Stimulated activated CD8-positive, alpha-beta memory T cell treated with anti-CD3 and anti-CD28 coated beads, Interleukin-15, amount 100 ng/mL, for 48 hours (primary cell): ENCODE measurements at regions not wholly inside any gene's neighbourhood (a gene's known extent, or its start where the extent isn't known, plus 50 kb on each side); places are given as distances from the start of the nearest gene placed in this dataset.
"Not testable (repeated sequence)": the region's sequence is repeated elsewhere in the genome, so short reads cannot be mapped to it uniquely, and the experiment has no call there.

ENCODE experiments used
- DNase-seq, 2 donors: peaks; one replicate each; pipeline ENCODE4 v3.0.0-alpha.2; 2020; ENCODE audit warnings: low read depth in 2 of 2

DNA sequence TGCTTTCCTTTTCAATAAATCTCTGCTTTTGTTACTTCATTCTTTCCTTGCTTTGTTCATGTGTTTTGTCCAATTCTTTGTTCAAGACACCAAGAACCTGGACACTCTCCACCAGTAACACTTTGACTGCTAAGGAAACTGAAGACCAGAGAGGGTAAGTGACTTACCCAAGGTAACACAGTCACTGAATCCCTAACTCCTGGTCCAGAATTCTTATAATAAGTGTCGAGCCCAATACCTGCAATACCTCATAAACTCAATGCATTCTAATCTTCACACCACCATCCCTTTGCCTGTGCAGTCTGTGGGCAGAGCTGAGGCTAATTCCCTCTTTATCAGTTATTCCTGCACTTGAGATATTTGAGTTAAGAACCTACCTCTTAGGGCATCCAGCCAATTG, 237.8 kb downstream of the UACA start:
- no peak for DNase-seq

DNA sequence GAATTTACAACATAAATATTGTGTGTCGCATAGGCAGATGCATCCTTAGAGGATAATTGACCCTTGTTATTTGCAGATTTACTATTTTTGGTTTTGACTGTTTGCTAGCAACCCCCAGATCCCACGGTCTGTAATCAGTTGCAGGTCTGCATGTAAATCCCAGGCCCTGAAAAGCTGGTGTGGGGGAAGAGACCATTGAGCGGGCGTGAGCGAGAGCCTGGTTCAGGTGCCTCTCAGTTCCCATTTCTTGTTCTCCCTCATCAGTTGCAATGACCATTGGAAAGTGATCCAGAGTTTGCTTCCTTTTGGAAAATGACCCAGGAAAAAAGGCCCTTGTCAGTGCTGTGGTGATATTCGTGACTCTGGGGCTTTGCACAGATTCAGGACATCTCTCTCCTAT, 238.9 kb downstream of the UACA start:
- DNase-seq = no peak

DNA sequence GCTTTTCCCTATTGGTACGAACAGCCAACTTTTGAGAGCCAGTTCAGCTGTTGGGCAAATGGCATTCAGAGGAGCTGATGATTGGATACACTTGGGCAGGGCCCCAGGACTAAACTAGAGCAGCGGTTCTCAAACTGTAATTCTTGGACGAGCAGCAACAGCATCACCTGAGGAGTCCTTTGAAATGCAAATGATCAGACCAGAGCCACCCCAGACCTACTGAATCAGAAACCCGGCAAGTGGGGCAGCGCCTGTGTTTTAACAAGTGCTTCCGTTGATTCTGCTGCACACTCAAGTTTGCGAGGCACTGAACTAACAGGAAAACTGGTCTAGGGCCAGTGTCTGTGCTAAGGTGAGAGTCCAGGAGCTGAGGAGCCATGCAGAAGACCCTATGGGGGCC, 239.7 kb downstream of the UACA start:
- DNase-seq = no peak

DNA sequence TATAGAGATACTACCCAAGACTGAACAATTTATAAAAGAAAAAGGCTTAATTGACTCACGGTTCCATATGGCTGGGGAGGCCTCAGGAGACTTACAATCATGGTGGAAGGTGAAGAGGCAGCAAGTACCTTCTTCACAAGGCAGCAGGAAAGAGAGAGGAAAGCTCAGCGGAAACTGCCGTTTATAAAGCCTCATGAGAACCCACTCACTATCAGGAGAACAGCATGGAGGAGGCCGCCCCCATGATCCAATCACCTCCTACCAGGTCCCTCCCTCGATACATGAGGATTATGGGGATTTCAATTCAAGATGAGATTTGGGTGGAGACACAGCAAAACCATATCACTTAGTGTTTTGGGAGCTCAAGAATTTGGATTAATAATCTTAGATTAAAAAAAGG, 240.2 kb downstream of the UACA start:
- no peak for DNase-seq

DNA sequence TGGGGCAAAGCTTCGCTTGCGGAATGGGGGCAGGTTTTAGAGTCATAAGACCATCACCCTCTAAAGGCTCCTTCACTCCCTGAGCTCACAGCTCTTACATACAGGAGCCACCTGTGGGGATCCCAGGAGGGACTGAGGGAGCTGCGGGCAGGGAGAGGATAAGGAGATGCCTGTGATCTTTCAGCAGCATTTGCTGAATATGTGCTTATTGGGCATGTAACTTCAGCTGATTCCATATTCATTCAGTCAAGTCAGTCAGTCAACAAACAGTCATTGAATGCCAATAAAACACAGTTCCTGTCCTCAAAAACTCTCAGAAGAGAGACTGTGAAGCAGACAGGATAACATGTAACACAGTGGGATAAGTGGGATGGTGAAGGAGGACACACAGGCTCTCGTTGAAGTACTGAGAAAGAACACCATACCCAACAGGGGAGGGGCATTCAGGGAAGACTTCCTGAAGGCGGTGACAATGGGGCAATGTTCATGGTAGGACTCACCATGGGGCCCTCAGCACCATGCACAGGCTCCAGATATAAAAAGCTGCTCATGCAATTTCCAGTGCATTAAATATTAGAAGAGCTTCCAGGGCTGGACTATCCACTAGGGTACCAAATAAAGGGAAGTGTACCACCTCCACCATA, 240.9 kb downstream of the UACA start:
- DNase-seq = no peak

DNA sequence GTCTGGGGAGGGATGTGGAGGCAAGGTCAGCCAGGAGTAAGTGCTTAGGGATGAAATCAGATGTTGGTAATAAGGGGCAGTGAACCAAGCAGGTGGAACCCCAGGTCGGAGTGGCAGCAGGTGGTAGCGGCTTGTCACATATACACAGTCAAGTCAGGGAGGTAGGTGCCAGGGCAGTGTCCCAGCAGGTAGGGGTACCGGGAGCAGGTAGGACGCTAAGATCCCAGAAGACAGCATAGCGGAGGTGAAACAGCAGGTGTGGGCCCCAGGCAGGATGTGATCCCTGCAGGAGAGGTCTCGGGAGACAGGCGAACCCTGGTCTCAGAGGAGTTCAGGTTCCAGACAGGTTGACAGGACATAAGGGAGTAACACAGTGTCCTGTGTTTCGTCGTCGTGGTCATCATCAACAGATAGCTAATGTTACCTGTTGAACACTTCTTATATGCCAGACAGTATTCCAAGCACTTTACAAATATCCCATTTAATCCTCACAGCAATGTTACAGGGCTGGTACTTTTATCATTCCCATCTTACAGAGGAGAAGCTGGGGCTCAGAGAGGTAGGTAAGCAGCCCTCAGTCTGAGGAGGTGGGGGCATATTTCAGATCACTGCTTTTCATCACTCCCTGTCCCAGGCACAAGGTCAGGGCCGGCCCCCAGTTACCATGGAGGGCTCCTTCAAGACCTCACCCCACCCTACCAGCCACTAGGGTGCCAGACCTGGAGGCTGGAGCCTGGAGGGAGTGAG, 241.6 kb downstream of the UACA start:
- DNase-seq = no peak

DNA sequence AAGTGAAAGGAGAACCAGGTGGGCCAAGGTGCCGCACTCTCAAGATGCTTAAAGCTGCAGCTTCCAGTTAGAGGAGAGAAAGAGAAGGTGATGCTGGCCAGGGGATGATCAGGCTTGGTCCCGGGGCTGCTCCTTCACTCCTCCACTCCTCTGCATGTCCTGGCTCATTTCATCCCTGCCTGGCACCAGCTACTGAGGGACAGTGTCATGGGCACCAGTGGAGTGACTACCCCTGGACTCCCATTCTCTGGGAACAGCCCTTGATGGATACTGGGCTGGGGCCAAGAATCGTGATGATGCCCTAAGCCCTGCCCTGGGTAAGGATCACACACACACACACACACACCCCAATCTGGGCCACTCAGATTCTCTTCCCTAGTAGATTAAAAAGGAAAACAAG, 243.7 kb downstream of the UACA start:
- DNase-seq = no peak

DNA sequence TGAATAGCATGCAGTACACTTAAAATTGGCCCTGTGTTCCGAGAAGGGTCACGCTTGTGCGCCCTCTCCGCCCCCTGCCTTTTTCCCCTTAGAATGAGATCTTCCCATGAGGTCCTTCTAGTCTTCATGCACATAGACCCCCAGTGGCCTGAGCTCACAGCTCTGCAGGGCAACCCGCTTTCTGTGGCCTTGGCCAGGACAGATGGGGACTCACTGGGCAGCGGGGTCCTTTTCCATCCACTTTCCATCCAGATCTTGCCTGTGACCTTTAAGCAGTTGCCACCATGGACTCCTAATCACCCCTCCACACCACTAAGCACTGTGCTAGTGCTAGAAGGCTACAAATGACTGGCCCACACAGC, 244.4 kb downstream of the UACA start:
- no peak for DNase-seq

DNA sequence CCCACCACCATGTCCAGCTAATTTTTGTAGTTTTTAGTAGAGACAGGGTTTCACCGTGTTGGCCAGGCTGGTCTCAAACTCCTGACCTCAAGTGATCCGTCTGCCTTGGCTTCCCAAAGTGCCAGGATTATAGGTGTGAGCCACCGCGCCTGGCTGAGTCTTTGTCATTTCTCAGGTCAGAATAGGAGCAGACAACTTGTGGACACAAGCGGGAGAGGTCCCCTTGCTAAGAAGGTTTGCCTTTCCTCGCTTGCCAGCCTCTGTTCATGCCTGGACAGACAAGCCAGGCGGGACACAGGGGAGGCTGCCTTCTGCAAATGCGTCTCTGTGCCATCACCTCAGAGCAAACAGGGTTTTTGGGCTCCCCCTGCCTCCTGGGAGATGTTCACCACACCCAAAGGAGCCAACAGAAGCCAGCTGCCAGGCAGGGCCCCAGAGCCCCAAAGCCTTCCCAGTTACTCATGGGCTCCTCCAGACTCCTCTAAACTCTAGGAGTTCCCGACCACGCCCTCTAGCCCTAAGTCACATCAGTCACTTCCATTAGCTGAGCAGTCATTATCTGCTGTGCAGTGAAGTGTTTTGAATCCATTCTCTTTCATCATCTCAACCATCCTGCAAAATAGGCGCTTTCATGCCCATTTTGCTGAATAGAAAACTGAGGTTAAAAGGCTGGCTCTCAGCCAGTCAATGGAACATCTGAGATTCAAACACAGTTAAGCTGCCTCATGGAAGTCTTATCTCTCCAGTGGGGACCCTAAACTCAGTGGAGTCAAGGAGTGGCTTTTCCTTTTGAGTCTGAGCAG, 245.0 kb downstream of the UACA start:
- DNase-seq = no peak

DNA sequence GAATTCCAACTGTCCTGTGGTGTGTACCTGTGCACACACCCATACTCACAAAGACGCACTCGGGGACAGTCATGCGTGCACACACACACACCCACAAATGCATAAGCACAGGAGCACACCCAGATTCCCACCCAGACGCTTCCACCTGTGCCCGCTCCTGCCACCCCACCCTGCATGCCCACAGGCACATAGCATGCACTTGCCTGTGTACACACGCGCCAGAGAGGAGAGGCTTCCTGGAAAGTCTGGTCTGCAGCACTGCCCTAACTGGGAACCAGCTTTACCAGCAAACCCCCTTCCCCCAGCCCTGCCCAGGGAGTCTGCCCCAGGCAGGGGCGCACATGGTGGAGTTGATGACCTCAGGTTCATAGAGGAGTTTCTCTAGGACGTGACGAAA, 246.2 kb downstream of the UACA start:
- no peak for DNase-seq

DNA sequence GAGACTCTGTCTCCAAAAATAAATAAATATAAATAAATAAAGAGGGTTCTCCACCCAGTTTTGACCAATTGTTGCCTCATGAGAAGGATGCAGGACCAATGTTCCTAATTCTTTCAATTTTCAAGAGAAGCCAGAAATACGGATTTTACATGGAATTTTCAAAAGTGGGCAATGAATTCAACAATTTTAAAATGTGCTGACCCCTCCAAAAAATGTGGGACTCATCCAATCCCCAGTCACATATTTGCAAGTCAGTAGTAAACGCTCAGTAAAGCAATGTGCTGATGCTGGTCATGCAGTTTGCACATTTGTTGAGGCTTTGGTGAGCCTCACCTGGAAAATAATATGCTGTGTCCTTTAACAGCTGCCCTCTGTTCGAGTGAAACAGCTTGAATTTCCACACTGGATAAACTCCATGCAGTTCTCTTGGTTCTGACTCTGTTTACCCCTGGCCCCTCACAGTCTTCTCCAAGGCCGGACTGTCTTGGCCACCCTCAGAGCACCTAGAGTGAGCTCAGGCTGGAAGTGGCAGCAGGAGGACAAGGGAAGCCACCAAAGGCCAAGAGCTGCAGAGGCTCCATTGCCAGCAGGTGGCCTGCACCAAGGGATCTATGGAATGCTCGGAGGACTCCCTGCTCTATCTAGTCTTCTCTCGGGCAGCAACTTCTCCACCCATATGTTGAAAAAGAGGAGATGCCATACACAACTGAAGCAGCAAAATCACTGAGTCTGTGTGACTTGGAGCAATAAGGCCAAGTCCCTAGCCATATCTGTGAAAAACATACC, 246.8 kb downstream of the UACA start:
- no peak for DNase-seq

DNA sequence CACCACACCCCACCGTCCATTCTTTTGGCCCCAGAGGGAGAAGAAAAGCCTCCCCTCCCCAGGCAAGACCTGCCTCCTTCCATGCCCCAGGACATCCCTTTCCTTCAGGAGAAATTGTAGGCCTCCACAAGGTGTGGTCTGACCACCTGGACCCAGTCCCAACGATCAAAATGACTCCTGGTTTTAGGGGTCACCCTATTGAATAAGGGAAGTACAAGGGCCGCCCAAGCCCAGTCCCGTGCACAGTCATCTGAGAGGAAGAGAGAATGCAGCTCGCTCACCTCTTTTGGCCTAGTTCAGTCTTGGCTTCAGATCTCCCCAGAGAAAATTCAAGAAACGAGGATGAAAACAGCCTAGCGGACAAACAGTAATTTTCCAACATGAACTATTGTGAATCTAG, 249.1 kb downstream of the UACA start:
- DNase-seq = no peak

DNA sequence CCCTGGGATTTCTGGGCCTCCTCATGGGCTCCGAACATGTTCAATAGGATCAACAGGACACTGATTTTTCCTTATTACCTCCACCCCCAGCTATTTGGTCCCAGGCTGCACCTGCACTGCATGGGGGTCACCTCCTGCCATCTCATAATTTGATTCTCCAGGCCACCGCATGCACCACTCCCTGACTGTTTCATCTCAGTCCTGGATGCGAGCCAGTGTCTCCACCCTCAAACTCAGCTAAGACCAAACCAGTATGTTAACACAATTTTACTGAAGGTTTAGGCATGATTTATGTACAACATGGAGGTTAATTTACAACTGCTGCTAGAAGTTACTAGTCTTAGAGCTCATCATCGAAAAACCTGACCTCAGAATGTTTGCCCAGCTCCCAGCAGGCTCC, 249.5 kb downstream of the UACA start:
- no peak for DNase-seq

DNA sequence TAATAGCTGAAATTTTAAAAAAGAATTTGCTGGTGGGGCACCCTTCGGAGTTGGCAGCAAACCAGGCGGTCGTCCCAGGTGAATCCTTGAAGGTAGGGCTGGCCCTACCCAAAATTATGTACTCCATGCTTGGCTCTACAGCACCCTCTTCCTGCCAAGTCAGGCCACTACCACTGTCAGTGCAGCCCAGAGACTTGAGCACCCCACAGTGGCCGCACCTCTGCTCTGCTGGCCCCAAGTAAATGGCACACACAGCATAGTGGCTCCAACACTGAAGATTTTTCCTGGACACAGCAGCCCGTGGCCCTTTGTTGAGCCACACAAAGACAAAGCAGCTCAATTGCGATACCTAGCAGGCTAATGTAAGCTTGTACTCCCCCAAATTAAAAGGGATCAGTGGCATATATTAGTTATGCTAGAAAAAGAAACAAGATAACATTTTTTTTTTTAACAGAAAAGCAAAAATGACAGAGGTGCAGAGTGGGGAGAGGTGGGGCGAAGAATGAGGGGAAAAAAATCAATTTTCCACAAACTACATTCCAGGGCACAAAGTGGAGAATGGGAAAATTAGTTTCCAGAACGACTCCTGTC, 250.5 kb downstream of the UACA start:
- peak; percentile 51 to 55 for DNase-seq

DNA sequence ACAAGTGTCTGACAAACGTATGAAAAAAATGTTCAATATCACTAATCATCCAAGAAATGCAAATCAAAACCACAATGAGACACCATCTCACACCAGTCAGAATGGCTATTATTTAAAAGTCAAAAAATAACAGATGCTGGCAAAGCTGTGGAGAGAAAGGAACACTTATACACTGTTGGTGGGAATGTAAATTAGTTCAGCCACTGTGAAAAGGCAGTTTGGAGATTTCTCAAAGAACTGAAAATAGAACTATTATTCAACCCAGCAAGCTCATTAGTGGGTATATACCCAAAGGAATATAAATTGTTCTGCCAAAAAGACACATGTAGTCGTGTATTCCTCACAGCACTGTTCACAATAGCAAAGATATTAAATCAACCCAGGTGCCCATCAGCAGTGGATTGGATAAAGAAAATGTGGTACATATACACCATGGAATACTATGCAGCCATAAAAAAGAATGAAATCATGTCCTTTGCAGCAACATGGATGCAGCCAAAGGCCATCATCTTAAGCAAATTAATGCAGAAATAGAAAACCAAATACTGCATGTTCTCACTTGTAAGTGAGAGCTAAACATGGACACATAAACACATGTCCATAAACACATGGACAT, 251.3 kb downstream of the UACA start:
- DNase-seq = not testable (repeated sequence)

DNA sequence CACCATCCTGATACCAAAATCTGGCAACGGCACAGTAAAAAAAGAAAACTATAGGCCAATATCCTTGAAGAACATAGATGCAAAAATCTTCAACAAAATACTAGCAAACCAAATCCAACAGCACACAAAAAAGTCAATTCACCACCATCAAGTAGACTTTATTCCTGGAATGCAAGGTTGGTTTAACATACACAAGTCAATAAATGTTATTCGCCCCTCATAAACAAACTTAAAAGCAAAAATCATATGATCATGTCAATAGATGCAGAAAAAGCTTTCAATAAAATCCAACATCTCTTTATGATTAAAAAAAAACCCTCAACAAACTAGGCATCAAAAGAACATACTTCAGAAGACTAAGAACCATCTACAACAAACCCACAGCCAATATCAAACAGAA, 252.9 kb downstream of the UACA start:
- no peak for DNase-seq

DNA sequence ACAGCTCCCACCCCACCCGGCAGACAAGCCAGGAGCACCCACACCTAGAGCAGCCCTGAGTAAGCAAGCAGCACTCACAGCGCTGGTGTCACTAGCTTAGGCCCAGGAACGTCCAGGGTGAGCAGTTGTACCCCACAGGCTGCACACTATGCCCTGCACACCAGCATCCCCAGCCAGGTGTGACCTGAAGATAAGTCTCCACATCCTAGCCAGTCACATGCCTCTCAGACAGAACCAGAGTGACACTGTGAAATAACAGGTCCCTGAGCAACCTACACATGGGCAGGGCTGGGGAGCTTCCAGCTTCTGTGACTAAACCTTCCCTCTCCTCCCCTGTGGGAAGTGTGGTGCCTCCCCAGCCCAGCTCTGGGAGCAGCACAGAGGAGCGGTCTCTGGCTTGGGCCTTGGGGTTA, 253.6 kb downstream of the UACA start:
- no peak for DNase-seq

DNA sequence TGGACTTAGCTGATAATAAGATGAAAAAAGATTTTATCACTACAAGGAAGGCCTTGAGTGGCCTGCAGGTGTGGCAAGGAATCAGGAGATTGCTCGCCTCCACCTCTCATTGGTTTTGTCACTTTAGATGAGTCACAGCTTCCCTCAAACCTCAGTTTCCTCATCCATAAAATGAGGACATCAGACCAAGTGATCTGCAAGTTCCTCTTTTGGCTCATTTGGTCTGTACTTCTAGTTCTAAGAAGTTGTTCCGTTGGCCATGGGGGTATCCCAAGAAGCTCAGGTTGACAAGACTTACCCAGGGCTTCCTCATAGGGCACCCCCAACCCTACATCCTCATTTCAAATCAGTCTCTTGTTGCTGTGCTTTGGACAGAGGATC, 254.1 kb downstream of the UACA start:
- DNase-seq = no peak

DNA sequence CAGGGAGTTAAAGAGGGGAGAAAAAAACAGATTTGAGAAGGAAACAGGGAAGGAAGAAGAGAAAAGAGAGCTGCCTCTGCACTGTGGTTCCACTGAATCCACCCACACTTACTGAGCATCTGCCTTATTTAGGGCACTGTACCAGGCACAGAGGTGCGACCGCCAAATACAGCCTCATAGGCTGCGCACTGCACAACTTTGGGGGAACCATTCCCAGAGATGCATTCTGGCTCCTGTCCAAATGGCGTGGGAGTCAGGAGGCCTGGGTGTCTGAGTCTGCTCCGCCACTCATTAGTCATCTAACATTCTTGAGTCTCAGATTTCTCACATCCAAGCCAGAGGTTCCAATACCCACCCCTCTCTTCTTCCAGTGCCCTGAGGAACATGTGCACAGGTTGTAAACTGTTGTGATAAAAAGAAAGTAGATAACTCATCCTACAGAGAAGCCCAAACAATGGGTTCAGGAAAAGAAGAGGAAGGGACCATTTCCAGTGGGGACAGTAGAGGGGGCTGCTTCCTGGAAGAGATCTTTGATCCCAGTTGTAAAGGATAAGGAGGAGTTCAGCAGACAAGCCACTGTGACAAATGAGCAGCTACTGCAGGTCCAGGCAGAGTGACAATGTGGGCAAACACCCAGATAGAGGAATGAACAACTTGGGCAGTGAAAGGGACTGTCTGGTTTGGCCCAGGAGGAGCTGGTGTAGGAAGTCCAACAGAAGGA, 254.6 kb downstream of the UACA start:
- DNase-seq = no peak

DNA sequence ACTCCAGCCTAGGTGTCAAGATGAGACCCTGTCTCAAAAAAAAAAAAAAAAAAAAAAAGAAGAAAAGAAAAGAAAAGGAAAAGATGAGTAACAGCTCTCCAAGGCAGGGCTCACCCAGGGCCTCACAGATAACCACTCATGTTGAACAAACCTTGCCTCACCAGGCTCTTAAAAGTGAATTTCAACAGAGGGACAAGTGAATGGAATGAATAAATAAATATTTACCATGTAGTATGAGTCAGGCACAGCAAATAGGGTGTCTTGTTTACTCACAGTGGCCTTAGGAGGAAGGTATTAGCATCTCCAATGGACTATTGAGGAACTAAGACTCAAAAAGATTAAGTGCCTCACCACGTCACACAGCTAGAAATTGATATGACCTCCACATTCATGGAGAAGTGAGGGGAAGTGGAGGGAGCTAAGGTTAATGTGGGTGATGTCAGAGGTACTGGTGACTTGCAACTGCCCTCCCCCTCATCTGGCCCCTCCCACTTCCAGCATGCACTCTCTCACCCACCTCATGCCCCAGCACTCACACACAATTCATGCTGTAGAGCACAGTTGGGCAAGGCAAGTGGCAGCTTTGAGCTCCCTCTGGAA, 255.5 kb downstream of the UACA start:
- DNase-seq = no peak
